ENCODE measurements at regions not wholly inside any gene's neighbourhood (a gene's known extent, or its start where the extent isn't known, plus 50 kb on each side); places are given as distances from the start of the nearest gene placed in this dataset.

GRCh38 chr9:86773422-86773945, 173.8 kb downstream of the GAS1 start:
- no peak overlapping the region for H3K4me3 Mint-ChIP-seq
- no peak for ATAC-seq (replicated peaks)
- no peak for DNase-seq
- peaks cover 20 to 23% of the 10 kb centered on the region in 2 donors for H3K27me3 Mint-ChIP-seq
- H3K9me3 Mint-ChIP-seq, result no peaks in the 10 kb centered on the region
- no peak overlapping the region for H3K27ac Mint-ChIP-seq
- H3K36me3 Mint-ChIP-seq (ENCODE audit: insufficient read depth), result no peaks in the 10 kb centered on the region
- H3K4me1 Mint-ChIP-seq (ENCODE audit: low read depth in 2 of 2), result no peaks in the 10 kb centered on the region

DNA sequence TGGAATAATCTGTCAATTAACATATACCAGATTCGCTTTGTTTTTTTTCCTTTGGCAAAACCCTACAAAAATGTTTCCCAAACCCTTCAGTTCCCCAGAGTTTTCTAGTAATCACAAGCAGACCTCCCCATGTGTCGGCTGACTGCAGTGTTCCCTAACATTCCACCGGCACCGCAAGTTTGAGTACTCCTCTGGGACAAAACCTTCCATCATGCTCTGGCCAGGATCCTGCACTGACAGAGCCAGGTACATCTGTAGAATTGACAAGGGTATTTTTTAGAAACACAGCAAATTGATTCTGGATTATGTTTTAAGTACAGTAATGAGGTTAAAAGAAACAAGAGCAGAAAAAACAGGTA, 174.7 kb downstream of the GAS1 start:
- Mint-ChIP-seq H3K9me3 (no peaks in the 10 kb centered on the region), H3K4me3 (no peak overlapping the region), H3K27ac (no peak overlapping the region), H3K36me3 (ENCODE audit: insufficient read depth) (no peaks in the 10 kb centered on the region), H3K4me1 (ENCODE audit: low read depth in 2 of 2) (no peaks in the 10 kb centered on the region), H3K27me3 (peaks cover 21 to 23% of the 10 kb centered on the region in 2 donors)
- ATAC-seq (replicated peaks) (no peak), DNase-seq (no peak)

DNA sequence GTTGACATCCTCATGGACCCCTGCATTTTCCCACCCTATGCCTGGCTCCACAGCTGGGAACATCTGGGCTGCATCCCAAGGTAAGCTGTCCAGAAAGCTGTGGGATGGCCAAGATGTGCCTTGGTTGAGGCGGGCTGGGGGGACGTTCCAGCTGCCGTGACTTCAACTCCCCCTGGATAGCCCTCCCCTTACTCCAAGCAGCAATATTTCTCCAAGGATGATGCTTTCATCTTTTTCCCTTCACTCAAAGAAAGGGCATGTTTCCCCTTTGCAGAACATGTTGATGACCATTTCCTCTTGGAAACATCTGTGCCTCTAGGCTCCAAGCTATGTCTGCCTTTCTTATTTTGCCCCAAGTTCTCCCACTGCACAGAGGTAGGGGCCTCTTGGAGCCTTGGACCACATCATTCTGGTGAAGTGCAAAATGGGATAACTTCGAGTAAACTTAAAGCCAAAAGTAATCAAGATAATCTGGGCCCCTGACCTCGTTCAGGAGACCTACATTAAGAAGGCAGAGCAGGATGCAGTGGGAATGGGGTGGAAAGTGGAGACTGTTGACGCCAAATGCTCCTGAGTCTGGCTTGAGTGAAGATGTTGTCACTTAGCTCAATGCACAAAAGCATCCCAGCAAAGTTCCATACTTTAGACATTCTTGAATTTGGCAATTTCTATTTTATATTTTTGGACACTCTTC, 175.2 kb downstream of the GAS1 start:
- no peak overlapping the region for H3K27ac Mint-ChIP-seq
- ATAC-seq (replicated peaks) (no peak), DNase-seq (no peak)
- no peaks in the 10 kb centered on the region for H3K4me1 Mint-ChIP-seq (ENCODE audit: low read depth in 2 of 2)
- peaks cover 21 to 23% of the 10 kb centered on the region in 2 donors for H3K27me3 Mint-ChIP-seq
- H3K36me3 Mint-ChIP-seq (ENCODE audit: insufficient read depth), result no peaks in the 10 kb centered on the region
- H3K4me3 Mint-ChIP-seq, result no peak overlapping the region
- H3K9me3 Mint-ChIP-seq, result no peaks in the 10 kb centered on the region

DNA sequence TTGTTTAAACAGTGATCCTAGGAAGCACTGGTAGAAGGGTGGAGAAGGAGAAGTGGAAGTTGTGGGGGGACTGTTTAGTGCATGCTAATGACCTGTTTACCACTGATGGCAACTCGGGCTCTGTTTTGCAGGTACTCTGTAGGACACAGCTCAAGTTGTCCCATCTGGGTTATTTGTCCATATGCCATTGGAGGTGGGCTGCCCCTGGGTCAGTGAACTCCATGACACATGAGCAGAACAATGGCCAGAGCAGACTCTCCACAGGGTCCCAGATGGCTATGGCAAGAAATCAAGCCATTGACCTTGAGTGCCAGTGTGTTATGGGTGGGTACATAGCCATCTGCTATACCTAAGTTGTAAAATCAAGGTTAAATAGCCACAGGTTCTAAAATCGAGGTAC, 175.9 kb downstream of the GAS1 start:
- no peak for DNase-seq
- Mint-ChIP-seq H3K4me3 (no peak overlapping the region), H3K9me3 (no peaks in the 10 kb centered on the region), H3K36me3 (ENCODE audit: insufficient read depth) (no peaks in the 10 kb centered on the region), H3K27ac (no peak overlapping the region), H3K27me3 (peaks cover 21 to 23% of the 10 kb centered on the region in 2 donors), H3K4me1 (ENCODE audit: low read depth in 2 of 2) (no peaks in the 10 kb centered on the region)
- ATAC-seq (replicated peaks), result no peak

DNA sequence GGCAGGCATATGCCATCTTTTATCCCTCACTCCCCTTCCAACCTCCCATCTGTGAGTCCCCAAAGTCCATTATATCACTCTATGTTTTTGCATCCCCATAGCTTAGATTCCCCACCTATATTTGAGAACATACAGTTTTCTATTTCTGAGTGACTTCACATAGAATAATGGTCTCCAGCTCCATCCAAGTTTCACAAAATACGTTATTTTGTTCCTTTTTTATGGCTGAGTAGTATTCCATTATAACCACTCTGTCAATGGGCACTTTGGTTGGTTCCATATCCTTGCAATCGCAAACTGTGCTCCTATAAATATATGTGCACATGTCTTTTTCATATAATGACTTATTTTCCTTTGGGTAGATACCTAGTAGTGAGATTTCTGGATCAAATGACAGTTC, 178.6 kb downstream of the GAS1 start:
- DNase-seq (no peak), ATAC-seq (replicated peaks) (no peak)
- peaks cover 21 to 23% of the 10 kb centered on the region in 2 donors for H3K27me3 Mint-ChIP-seq
- H3K36me3 Mint-ChIP-seq (ENCODE audit: insufficient read depth), result no peaks in the 10 kb centered on the region
- H3K27ac Mint-ChIP-seq, result no peak overlapping the region
- H3K4me1 Mint-ChIP-seq (ENCODE audit: low read depth in 2 of 2), result no peaks in the 10 kb centered on the region
- no peak overlapping the region for H3K4me3 Mint-ChIP-seq
- H3K9me3 Mint-ChIP-seq, result no peaks in the 10 kb centered on the region

DNA sequence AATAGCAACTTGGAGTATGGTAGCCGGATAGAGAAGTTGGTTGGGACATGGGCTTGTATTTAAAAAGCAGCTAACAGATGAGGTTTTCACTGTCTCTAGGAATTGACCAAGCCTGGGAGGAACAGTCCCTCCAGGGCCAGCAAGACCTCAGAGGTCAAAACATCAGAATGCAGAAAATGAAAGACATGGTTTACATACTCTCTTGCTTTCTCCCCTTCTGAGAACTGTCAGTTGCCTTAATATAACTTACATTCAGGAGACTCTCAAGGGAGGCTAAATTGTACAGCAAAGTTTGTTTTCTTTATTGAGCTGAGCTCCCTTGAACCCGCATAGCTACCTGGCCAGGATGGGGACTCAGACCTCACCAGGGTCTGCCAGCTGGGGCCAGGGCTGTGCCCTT, 179.3 kb downstream of the GAS1 start:
- no peak overlapping the region for H3K27ac Mint-ChIP-seq
- ATAC-seq (replicated peaks), result no peak
- H3K36me3 Mint-ChIP-seq (ENCODE audit: insufficient read depth), result no peaks in the 10 kb centered on the region
- H3K9me3 Mint-ChIP-seq, result no peaks in the 10 kb centered on the region
- H3K27me3 Mint-ChIP-seq, result peaks cover 21 to 23% of the 10 kb centered on the region in 2 donors
- H3K4me3 Mint-ChIP-seq, result no peak overlapping the region
- DNase-seq, result no peak
- no peaks in the 10 kb centered on the region for H3K4me1 Mint-ChIP-seq (ENCODE audit: low read depth in 2 of 2)

DNA sequence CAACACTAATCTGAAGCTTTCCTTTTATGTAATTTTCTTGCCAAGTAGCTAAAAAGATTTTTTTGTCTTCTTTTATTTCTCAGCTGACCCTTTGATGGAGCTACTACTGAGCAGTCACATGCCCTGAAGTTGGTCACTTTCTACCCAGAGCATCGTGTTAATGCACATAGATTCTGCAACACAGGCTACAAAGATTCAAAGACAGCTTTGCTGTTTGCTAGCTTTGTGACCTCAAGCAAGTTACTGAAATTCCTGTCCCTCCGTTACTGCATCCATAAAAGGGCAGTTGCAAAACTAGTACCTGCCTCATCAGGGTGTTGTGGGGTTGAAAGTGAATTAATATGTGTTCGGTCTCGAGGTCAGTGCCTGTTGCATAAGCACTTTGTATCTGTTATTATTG, 179.9 kb downstream of the GAS1 start:
- no peaks in the 10 kb centered on the region for H3K9me3 Mint-ChIP-seq
- no peaks in the 10 kb centered on the region for H3K4me1 Mint-ChIP-seq (ENCODE audit: low read depth in 2 of 2)
- no peaks in the 10 kb centered on the region for H3K36me3 Mint-ChIP-seq (ENCODE audit: insufficient read depth)
- no peak overlapping the region for H3K4me3 Mint-ChIP-seq
- H3K27me3 Mint-ChIP-seq, result peaks cover 17 to 20% of the 10 kb centered on the region in 2 donors
- ATAC-seq (replicated peaks) (no peak), DNase-seq (no peak)
- no peak overlapping the region for H3K27ac Mint-ChIP-seq

GRCh38 chr9:86766912-86767311, 180.4 kb downstream of the GAS1 start:
- Mint-ChIP-seq H3K27me3 (peaks cover 12 to 15% of the 10 kb centered on the region in 2 donors), H3K9me3 (no peaks in the 10 kb centered on the region), H3K27ac (no peak overlapping the region), H3K4me3 (no peak overlapping the region), H3K36me3 (ENCODE audit: insufficient read depth) (no peaks in the 10 kb centered on the region), H3K4me1 (ENCODE audit: low read depth in 2 of 2) (no peaks in the 10 kb centered on the region)
- ATAC-seq (replicated peaks), result no peak
- DNase-seq, result no peak

- no peak for ATAC-seq (replicated peaks)
- H3K36me3 Mint-ChIP-seq (ENCODE audit: insufficient read depth), result no peaks in the 10 kb centered on the region
Observed at GRCh38 chr9:86766511-86766910, 180.8 kb downstream of the GAS1 start.

DNA sequence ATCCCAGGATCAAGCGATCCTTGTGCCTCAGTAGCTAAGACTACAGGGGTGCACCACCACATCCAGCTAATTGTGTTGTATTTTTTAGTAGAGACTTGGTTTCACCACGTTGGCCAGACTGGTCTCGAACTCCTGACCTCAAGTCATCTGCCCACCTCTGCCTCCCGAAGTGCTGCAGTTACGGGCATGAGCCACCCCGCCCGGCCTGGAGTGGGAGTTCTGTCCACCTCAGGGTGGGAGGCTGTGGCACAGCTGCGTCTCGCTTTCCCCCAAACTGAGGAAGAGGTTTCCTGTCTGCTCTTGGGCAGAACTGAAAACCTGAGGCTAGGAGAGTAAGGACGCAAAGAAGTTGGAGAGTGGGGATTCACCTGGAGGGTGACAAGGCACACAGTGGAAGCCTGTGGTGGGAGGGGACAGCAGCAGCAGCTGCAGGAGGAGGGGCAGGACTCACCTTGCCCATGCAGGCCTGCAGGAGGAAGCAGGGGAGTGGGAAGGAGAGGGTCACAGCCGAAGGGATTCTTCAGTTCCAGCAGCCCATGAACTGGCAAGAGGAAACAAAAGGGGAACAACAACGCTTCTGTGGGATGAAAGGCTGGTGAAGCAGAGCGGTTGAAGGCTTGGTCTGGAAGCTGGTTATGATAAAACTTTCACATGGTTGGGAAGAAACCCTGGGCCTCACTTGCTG, 181.4 kb downstream of the GAS1 start:
- peaks cover 12 to 13% of the 10 kb centered on the region in 2 donors for H3K27me3 Mint-ChIP-seq
- ATAC-seq (replicated peaks) (no peak), DNase-seq (no peak)
- no peaks in the 10 kb centered on the region for H3K4me1 Mint-ChIP-seq (ENCODE audit: low read depth in 2 of 2)
- no peak overlapping the region for H3K27ac Mint-ChIP-seq
- no peaks in the 10 kb centered on the region for H3K9me3 Mint-ChIP-seq
- H3K4me3 Mint-ChIP-seq, result no peak overlapping the region
- no peaks in the 10 kb centered on the region for H3K36me3 Mint-ChIP-seq (ENCODE audit: insufficient read depth)

More at GRCh38 chr9:86766511-86766910, 180.8 kb downstream of the GAS1 start:
- Mint-ChIP-seq H3K27ac (no peak overlapping the region), H3K4me1 (ENCODE audit: low read depth in 2 of 2) (no peaks in the 10 kb centered on the region), H3K27me3 (peaks cover 12 to 13% of the 10 kb centered on the region in 2 donors), H3K9me3 (no peaks in the 10 kb centered on the region), H3K4me3 (no peak overlapping the region)
- DNase-seq, result no peak

DNA sequence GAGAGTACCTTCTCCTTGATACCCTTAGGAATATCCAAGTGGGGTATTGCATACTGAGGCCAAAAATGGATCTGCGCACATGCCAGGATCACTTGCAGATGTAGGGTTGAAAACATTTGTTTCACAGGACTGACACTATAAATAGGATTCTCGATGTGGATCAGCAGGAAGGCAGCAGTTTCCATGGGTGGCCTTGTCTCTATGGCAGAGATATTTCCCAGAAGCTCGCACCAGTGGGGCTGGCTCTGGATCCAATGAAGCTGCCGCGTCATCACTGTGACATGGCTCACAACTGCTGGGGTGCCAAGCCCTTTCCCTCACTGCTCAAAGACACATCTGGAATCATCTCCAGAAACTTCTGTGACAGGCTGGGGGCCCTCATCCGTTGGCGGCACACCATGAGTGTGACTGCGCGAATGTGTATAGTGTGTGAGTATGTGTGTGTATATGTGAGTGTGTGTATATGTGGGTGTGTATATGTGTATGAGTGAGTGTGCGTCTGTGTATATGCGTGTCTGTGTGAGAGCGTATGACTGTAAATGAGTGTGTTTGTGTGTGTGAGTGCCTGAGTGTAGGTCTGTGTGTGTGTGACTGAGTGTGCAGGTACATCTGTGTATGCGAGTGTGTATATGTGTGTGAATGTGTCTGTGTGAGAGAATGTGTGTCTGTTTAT, 182.5 kb downstream of the GAS1 start:
- DNase-seq, result no peak
- no peak for ATAC-seq (replicated peaks)
- Mint-ChIP-seq H3K36me3 (ENCODE audit: insufficient read depth) (no peaks in the 10 kb centered on the region), H3K4me1 (ENCODE audit: low read depth in 2 of 2) (no peaks in the 10 kb centered on the region), H3K4me3 (no peak overlapping the region), H3K27ac (no peak overlapping the region), H3K9me3 (no peaks in the 10 kb centered on the region), H3K27me3 (peaks cover 12 to 13% of the 10 kb centered on the region in 2 donors)

DNA sequence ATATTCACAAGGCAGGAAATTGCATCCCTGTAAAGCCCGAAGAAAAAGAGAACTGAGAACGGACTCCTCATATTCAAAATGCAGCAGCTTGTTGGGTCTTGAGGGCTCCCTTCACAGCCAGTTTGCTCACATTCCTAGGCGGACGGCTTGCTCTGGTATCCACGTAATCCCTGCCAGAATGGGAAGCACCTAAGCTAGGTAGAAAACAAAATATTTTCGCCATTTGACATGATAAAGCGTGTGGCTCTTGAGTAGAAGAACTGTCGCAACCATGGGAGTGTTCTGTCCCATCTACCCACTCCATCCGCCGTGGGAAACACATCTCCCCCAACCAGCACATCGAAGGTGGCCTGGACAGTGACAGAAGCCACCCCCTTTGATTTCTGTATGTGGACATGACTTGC, 183.1 kb downstream of the GAS1 start:
- Mint-ChIP-seq H3K36me3 (ENCODE audit: insufficient read depth) (no peaks in the 10 kb centered on the region), H3K4me3 (no peak overlapping the region), H3K27ac (no peak overlapping the region), H3K4me1 (ENCODE audit: low read depth in 2 of 2) (no peaks in the 10 kb centered on the region), H3K9me3 (no peaks in the 10 kb centered on the region), H3K27me3 (peaks cover 9 to 13% of the 10 kb centered on the region in 2 donors)
- ATAC-seq (replicated peaks), result no peak
- no peak for DNase-seq

DNA sequence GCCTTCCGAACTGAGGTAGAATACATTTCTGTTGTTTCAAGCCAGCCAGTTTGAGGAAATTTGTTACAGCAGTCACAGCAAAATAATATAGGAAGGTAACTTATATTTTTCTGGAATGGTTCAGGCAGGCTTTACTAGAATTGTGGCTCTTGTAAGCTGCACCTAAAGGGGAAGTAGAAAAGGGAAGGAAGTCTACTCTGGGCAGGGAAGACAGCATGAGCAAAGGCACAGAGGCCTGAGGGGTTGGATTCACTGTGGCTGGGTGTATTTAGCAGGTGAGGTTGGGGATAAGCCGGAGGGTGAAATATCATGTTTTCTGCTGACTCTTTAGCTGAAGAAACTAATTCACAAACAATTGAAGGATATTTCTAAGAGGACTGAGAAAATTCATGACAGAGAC, 183.5 kb downstream of the GAS1 start:
- no peak overlapping the region for H3K27ac Mint-ChIP-seq
- H3K4me3 Mint-ChIP-seq, result no peak overlapping the region
- ATAC-seq (replicated peaks), result no peak
- no peak for DNase-seq
- H3K36me3 Mint-ChIP-seq (ENCODE audit: insufficient read depth), result no peaks in the 10 kb centered on the region
- no peaks in the 10 kb centered on the region for H3K9me3 Mint-ChIP-seq
- no peaks in the 10 kb centered on the region for H3K4me1 Mint-ChIP-seq (ENCODE audit: low read depth in 2 of 2)
- peaks cover 6 to 12% of the 10 kb centered on the region in 2 donors for H3K27me3 Mint-ChIP-seq

DNA sequence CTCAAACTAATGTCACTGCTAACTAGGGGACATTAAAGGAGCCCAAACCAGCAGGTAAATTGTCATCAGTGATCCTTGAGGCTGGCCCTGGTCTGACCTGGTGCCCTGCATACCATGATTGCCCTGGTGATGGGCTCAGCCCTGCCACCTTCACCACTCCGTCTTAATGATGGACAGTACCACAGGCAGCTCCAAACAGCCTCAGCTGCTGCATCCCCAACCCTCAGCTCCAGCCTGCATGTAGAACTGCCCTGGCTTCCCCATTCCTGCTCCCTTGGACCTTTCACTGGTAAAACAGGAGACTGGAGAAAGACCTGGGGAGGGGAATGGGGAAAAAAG, 190.0 kb downstream of the GAS1 start:
- Mint-ChIP-seq H3K9me3 (no peaks in the 10 kb centered on the region), H3K27me3 (peaks cover 16 to 22% of the 10 kb centered on the region in 2 donors), H3K4me1 (ENCODE audit: low read depth in 2 of 2) (no peaks in the 10 kb centered on the region), H3K36me3 (ENCODE audit: insufficient read depth) (no peaks in the 10 kb centered on the region), H3K4me3 (no peak overlapping the region), H3K27ac (no peak overlapping the region)
- DNase-seq (no peak), ATAC-seq (replicated peaks) (no peak)

Data from effector memory CD8-positive, alpha-beta T cell (primary cell).